ENCODE measurements at regions not wholly inside any gene's neighbourhood (a gene's known extent, or its start where the extent isn't known, plus 50 kb on each side); places are given as distances from the start of the nearest gene placed in this dataset.

GRCh38 chr4:22895482-22895881 lies 202.7 kb downstream of the GBA3 start:
- no peaks in the 10 kb centered on the region for H4K20me1 ChIP-seq (ENCODE audit: insufficient read depth, low read length, poor library complexity, severe bottlenecking)
- H3F3A ChIP-seq (ENCODE audit: low read depth) = no peaks in the 10 kb centered on the region
- no peak for TF ChIP-seq CTCF (conservative IDR thresholded peaks at IDR 0.05; ENCODE audit: low read length)
- TF ChIP-seq EZH2phosphoT487 (IDR thresholded peaks at IDR 0.05; ENCODE audit: borderline replicate concordance) = no peak
- H3K9ac ChIP-seq (ENCODE audit: low read depth, low read length, poor library complexity, severe bottlenecking) = no peak overlapping the region
- H3K4me2 ChIP-seq (ENCODE audit: low read depth, low read length, poor library complexity, severe bottlenecking) = no peak overlapping the region
- H3K4me1 ChIP-seq (ENCODE audit: insufficient read depth, low read length, poor library complexity, severe bottlenecking) = no peaks in the 10 kb centered on the region
- no peaks in the 10 kb centered on the region for H3K27me3 ChIP-seq (ENCODE audit: insufficient read depth, low read length, poor library complexity, severe bottlenecking)
- H3K9me2 ChIP-seq (replicated peaks; ENCODE audit: low read depth, low read length) = no peaks in the 10 kb centered on the region
- no peaks in the 10 kb centered on the region for H3K79me2 ChIP-seq (ENCODE audit: insufficient read depth, low read length)
- H2AFZ ChIP-seq (ENCODE audit: low read length) = no peak overlapping the region
- no peak overlapping the region for H3K4me3 ChIP-seq (ENCODE audit: low read length, poor library complexity, severe bottlenecking)
- H3K9me3 ChIP-seq (ENCODE audit: insufficient read depth, low read depth, low read length) = no peaks in the 10 kb centered on the region
- no peaks in the 10 kb centered on the region for H3K36me3 ChIP-seq (ENCODE audit: insufficient read depth, low read length)

- Histone ChIP-seq H2AFZ (ENCODE audit: low read length) (no peak overlapping the region), H4K20me1 (ENCODE audit: insufficient read depth, low read length, poor library complexity, severe bottlenecking) (no peaks in the 10 kb centered on the region), H3K4me1 (ENCODE audit: insufficient read depth, low read length, poor library complexity, severe bottlenecking) (no peaks in the 10 kb centered on the region), H3K36me3 (ENCODE audit: insufficient read depth, low read length) (no peaks in the 10 kb centered on the region), H3K9me3 (ENCODE audit: insufficient read depth, low read depth, low read length) (no peaks in the 10 kb centered on the region), H3K27me3 (ENCODE audit: insufficient read depth, low read length, poor library complexity, severe bottlenecking) (no peaks in the 10 kb centered on the region), H3K4me2 (ENCODE audit: low read depth, low read length, poor library complexity, severe bottlenecking) (no peak overlapping the region), H3F3A (ENCODE audit: low read depth) (no peaks in the 10 kb centered on the region), H3K9ac (ENCODE audit: low read depth, low read length, poor library complexity, severe bottlenecking) (no peak overlapping the region), H3K79me2 (ENCODE audit: insufficient read depth, low read length) (no peaks in the 10 kb centered on the region), H3K9me2 (replicated peaks; ENCODE audit: low read depth, low read length) (no peaks in the 10 kb centered on the region), H3K4me3 (ENCODE audit: low read length, poor library complexity, severe bottlenecking) (no peak overlapping the region)
- TF ChIP-seq EZH2phosphoT487 (IDR thresholded peaks at IDR 0.05; ENCODE audit: borderline replicate concordance) (no peak), CTCF (conservative IDR thresholded peaks at IDR 0.05; ENCODE audit: low read length) (no peak)
These were observed 191.4 kb downstream of the GBA3 start for GRCh38 chr4:22884157-22884556.

- Histone ChIP-seq H3K36me3 (ENCODE audit: insufficient read depth, low read length) (no peaks in the 10 kb centered on the region), H3K27me3 (ENCODE audit: insufficient read depth, low read length, poor library complexity, severe bottlenecking) (no peaks in the 10 kb centered on the region), H3K79me2 (ENCODE audit: insufficient read depth, low read length) (no peaks in the 10 kb centered on the region), H3K9me3 (ENCODE audit: insufficient read depth, low read depth, low read length) (no peaks in the 10 kb centered on the region), H3F3A (ENCODE audit: low read depth) (no peaks in the 10 kb centered on the region), H3K4me2 (ENCODE audit: low read depth, low read length, poor library complexity, severe bottlenecking) (no peak overlapping the region), H3K9ac (ENCODE audit: low read depth, low read length, poor library complexity, severe bottlenecking) (no peak overlapping the region), H3K4me1 (ENCODE audit: insufficient read depth, low read length, poor library complexity, severe bottlenecking) (no peaks in the 10 kb centered on the region), H4K20me1 (ENCODE audit: insufficient read depth, low read length, poor library complexity, severe bottlenecking) (no peaks in the 10 kb centered on the region), H2AFZ (ENCODE audit: low read length) (no peak overlapping the region), H3K4me3 (ENCODE audit: low read length, poor library complexity, severe bottlenecking) (no peak overlapping the region), H3K9me2 (replicated peaks; ENCODE audit: low read depth, low read length) (no peaks in the 10 kb centered on the region)
- TF ChIP-seq CTCF (conservative IDR thresholded peaks at IDR 0.05; ENCODE audit: low read length) (no peak), EZH2phosphoT487 (IDR thresholded peaks at IDR 0.05; ENCODE audit: borderline replicate concordance) (no peak)
These were observed 188.7 kb downstream of the GBA3 start for GRCh38 chr4:22881411-22881810.
